H1 (cell line): ENCODE measurements at regions not wholly inside any gene's neighbourhood (a gene's known extent, or its start where the extent isn't known, plus 50 kb on each side); places are given as distances from the start of the nearest gene placed in this dataset.

Experiments
- KDM1A ChIP-seq: fragments of 200-600, 300-600 bp; sonication (generic); IDR thresholded peaks from 2 replicates; pipeline ENCODE4 v1.7.1; 2016; ENCODE audit warnings: mild to moderate bottlenecking, low read length, borderline replicate concordance

DNA sequence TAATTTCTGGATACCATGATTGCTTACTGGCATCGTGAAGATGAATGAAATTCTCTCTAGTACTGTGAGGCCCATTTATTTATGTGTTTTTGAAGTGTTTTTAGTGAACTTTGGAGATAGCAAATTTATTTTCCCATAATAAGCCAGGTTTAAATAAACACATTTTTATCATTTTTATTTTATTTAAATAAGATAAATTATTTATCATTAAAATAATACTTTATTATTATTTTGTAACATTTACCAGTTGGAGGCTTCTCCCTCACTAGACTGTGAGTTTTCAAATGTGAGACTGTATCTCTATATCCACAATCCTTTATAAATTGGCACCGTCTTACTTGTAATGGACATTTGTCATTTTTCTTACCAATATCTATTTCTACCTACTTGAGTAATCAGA lies 351.7 kb downstream of the METTL15 start (continued):
- no peak for TF ChIP-seq KDM1A
